ENCODE measurements at regions not wholly inside any gene's neighbourhood (a gene's known extent, or its start where the extent isn't known, plus 50 kb on each side); places are given as distances from the start of the nearest gene placed in this dataset.
"Not testable (repeated sequence)": the region's sequence is repeated elsewhere in the genome, so short reads cannot be mapped to it uniquely, and the experiment has no call there.

DNA sequence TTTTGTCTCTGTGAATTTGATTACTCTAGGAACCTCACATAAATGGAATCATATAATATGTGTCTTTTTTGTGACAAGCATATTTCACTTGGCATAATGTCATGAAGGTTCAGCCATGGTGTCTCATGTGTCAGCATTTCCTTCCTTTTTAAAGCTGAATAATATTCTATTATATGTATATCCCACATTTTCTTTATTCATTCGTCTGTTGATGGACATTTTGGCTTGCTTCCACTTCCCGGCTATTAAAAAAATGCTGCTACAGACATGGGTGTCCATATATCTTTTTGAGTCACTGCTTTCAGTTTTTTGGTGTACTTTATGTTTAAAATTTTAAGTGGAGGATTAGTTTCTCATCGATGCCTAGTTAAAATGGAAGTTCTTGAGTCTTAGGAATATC lies 59.8 kb upstream of the C5orf63 start:
- Histone ChIP-seq H3K4me1 (ENCODE audit: control insufficient read depth, insufficient read depth, low read length) (no peaks in the 10 kb centered on the region), H3K27me3 (ENCODE audit: control insufficient read depth in 1 of 2, insufficient read depth in 2 of 2, low read length in 2 of 2) (peaks cover 0 to 4% of the 10 kb centered on the region in 2 donors), H3K9ac (ENCODE audit: low read length in 2 of 2) (no peak overlapping the region), H3K27ac (ENCODE audit: low read length) (no peak overlapping the region), H3K9me3 (ENCODE audit: control insufficient read depth in 2 of 2, low read length in 2 of 2) (no peaks in the 10 kb centered on the region), H3K36me3 (ENCODE audit: control insufficient read depth in 2 of 2, insufficient read depth in 2 of 2, low read length in 2 of 2) (no peaks in the 10 kb centered on the region), H3K4me3 (ENCODE audit: low read length in 2 of 2) (no peak overlapping the region)

DNA sequence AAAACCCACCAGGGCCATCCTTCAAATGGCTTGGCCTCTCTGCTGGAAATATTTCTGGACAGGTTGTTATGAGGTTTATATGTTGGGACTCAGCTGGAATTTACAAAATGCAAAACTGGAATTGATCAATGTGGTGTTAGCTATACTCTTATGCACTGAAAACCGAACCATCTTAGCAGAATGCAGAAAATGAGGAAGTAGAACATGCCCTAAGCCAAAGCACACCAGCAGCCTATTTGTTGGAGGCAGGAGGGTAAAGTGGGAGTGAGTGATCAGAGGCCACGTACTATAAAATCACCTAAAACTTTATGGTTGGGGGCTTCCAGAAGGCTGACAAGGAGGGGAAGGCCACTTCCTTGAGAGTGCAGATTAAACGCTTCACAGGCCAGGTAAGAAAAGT lies 63.6 kb upstream of the C5orf63 start:
- Histone ChIP-seq H3K9me3 (ENCODE audit: control insufficient read depth in 2 of 2, low read length in 2 of 2) (peaks cover 0 to 3% of the 10 kb centered on the region in 2 donors), H3K9ac (ENCODE audit: low read length in 2 of 2) (no peak overlapping the region)

DNA sequence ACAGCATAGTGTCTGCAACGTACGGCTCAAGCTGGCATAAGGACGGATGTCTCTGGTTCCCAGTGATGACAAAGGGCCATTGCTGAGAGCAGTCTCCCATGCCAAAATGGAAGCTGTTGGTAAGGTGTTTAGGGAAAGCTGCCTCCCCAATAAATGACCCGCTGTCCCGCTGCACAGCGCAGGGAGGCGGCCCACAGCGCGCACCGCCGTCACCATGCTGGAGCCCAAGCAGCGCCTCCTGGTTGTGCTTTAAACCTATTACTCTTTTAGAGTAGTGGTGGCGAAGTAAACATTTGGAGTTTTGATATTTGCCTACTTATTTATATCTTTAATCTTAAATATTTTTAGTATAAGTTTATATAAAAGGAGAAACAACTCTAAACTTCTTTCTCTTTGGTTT lies 70.4 kb upstream of the C5orf63 start:
- no peaks in the 10 kb centered on the region for H3K36me3 ChIP-seq (ENCODE audit: control insufficient read depth in 2 of 2, insufficient read depth in 2 of 2, low read length in 2 of 2)
- H3K9ac ChIP-seq (ENCODE audit: low read length in 2 of 2), result no peak overlapping the region
- peaks cover 3 to 8% of the 10 kb centered on the region in 2 donors for H3K9me3 ChIP-seq (ENCODE audit: control insufficient read depth in 2 of 2, low read length in 2 of 2)
- no peak overlapping the region for H3K27ac ChIP-seq (ENCODE audit: low read length)
- H3K27me3 ChIP-seq (ENCODE audit: control insufficient read depth in 1 of 2, insufficient read depth in 2 of 2, low read length in 2 of 2), result no peaks in the 10 kb centered on the region
- no peak overlapping the region for H3K4me3 ChIP-seq (ENCODE audit: low read length in 2 of 2)
- H3K4me1 ChIP-seq (ENCODE audit: control insufficient read depth, insufficient read depth, low read length), result no peaks in the 10 kb centered on the region

More for the DNA sequence above, 63.6 kb upstream of the C5orf63 start:
- Histone ChIP-seq H3K4me3 (ENCODE audit: low read length in 2 of 2) (no peak overlapping the region), H3K27me3 (ENCODE audit: control insufficient read depth in 1 of 2, insufficient read depth in 2 of 2, low read length in 2 of 2) (peaks cover 0 to 4% of the 10 kb centered on the region in 2 donors), H3K27ac (ENCODE audit: low read length) (no peak overlapping the region), H3K4me1 (ENCODE audit: control insufficient read depth, insufficient read depth, low read length) (no peaks in the 10 kb centered on the region), H3K36me3 (ENCODE audit: control insufficient read depth in 2 of 2, insufficient read depth in 2 of 2, low read length in 2 of 2) (no peaks in the 10 kb centered on the region)

DNA sequence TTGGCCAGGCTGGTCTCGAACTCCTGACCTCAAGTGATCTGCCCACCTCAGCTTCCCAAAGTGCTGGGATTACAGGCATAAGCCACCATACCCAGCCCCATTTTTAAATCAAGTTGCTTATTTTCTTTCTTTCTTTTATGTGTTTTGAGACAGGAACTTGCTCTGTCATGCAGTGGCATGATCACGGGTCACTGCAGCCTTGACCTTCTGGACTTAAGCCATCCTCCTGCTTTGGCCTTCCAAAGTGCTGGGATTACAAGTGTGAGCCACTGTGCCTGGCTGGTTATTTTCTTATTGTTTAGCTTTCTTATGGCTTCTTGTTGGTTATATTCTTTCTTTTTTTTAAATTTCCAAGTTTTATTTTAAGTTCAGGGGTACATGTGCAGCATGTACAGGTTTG lies 79.7 kb upstream of the C5orf63 start:
- H3K9ac ChIP-seq (ENCODE audit: low read length in 2 of 2), result no peak overlapping the region
- no peaks in the 10 kb centered on the region for H3K36me3 ChIP-seq (ENCODE audit: control insufficient read depth in 2 of 2, insufficient read depth in 2 of 2, low read length in 2 of 2)
- H3K4me3 ChIP-seq (ENCODE audit: low read length in 2 of 2), result no peak overlapping the region
- no peaks in the 10 kb centered on the region for H3K27me3 ChIP-seq (ENCODE audit: control insufficient read depth in 1 of 2, insufficient read depth in 2 of 2, low read length in 2 of 2)
- no peaks in the 10 kb centered on the region for H3K9me3 ChIP-seq (ENCODE audit: control insufficient read depth in 2 of 2, low read length in 2 of 2)
- H3K27ac ChIP-seq (ENCODE audit: low read length), result no peak overlapping the region
- no peaks in the 10 kb centered on the region for H3K4me1 ChIP-seq (ENCODE audit: control insufficient read depth, insufficient read depth, low read length)

DNA sequence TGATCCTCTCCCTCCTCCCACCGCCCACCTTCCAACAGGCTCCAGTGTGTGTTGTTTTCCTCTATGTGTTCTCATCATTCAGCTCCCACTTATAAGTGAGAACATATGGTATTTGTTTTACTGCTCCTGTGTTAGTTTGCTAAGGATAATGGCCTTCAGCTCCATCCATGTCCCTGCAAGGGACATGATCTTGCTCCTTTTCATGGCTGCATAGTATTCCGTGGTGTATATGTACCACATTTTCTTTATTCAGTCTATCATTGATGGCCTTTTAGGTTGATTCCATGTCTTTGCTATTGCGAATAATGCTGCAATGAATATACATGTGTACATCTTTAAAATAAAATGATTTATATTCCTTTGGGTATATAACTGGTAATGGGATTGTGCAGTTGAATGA lies 80.2 kb upstream of the C5orf63 start:
- no peaks in the 10 kb centered on the region for H3K9me3 ChIP-seq (ENCODE audit: control insufficient read depth in 2 of 2, low read length in 2 of 2)

DNA sequence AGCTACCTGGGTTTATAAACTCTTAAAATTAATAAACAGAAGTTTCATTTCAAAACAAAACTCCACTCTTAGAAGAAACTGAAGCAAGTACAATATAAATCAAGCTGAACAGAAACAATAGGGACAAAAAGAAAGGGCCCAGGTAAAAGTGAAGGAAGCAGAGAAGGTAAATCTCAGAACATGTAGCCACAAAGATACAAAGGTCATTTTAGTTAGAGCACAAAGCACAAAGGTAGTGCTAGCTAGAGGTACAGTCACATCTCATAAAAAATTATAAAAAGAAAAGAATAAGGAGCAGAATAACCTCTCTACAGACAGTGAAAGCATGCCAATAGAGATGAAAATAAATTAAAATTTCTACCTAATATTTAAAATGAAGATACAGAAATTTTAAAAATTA lies 90.4 kb upstream of the C5orf63 start:
- Histone ChIP-seq H3K27ac (ENCODE audit: low read length) (no peak overlapping the region), H3K4me3 (ENCODE audit: low read length in 2 of 2) (no peak overlapping the region), H3K27me3 (ENCODE audit: control insufficient read depth in 1 of 2, insufficient read depth in 2 of 2, low read length in 2 of 2) (no peaks in the 10 kb centered on the region), H3K4me1 (ENCODE audit: control insufficient read depth, insufficient read depth, low read length) (no peaks in the 10 kb centered on the region), H3K9ac (ENCODE audit: low read length in 2 of 2) (no peak overlapping the region), H3K36me3 (ENCODE audit: control insufficient read depth in 2 of 2, insufficient read depth in 2 of 2, low read length in 2 of 2) (no peaks in the 10 kb centered on the region), H3K9me3 (ENCODE audit: control insufficient read depth in 2 of 2, low read length in 2 of 2) (peaks cover 0 to 3% of the 10 kb centered on the region in 2 donors)

More for the DNA sequence above, 80.2 kb upstream of the C5orf63 start:
- no peak overlapping the region for H3K27ac ChIP-seq (ENCODE audit: low read length)
- H3K36me3 ChIP-seq (ENCODE audit: control insufficient read depth in 2 of 2, insufficient read depth in 2 of 2, low read length in 2 of 2), result no peaks in the 10 kb centered on the region
- no peaks in the 10 kb centered on the region for H3K27me3 ChIP-seq (ENCODE audit: control insufficient read depth in 1 of 2, insufficient read depth in 2 of 2, low read length in 2 of 2)
- H3K9ac ChIP-seq (ENCODE audit: low read length in 2 of 2), result no peak overlapping the region
- no peaks in the 10 kb centered on the region for H3K4me1 ChIP-seq (ENCODE audit: control insufficient read depth, insufficient read depth, low read length)
- H3K4me3 ChIP-seq (ENCODE audit: low read length in 2 of 2), result no peak overlapping the region

DNA sequence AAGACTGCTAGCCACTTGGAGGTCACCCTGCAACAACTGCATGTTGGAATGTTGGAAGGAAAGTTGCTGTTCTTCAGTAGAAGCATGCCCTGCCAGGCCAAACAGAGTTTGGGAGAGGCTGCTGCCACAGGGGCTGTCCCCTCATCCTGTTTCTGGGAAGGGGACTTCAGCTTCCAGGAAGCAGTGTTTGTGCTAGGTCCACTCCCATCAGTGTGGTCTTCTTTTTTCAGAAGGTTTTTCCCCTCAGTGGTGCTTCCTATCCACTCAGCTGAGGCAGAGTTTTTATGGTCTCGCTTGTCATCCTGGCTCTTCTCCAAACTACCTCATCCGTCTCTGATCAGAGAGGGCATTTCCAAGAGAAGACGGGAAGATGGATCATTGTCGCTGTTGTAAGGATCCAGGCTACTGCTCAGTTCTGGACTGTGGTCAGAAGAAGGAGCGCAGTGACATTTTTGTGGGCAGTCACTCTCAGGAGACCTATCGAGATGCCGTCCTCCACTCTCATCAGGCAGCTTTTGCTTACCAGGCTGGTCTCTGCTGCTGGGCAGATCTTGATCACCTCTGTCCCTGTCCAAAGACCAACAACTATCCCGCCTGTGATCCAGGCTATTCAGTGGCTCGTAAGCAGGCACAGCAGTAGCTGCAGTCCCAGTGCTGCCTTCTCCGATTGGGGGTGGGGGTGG lies 97.8 kb upstream of the C5orf63 start:
- H3K27me3 ChIP-seq (ENCODE audit: control insufficient read depth in 1 of 2, insufficient read depth in 2 of 2, low read length in 2 of 2), result no peaks in the 10 kb centered on the region
- no peaks in the 10 kb centered on the region for H3K9me3 ChIP-seq (ENCODE audit: control insufficient read depth in 2 of 2, low read length in 2 of 2)
- H3K9ac ChIP-seq (ENCODE audit: low read length in 2 of 2), result no peak overlapping the region
- H3K4me3 ChIP-seq (ENCODE audit: low read length in 2 of 2), result no peak overlapping the region
- H3K27ac ChIP-seq (ENCODE audit: low read length), result no peak overlapping the region
- no peaks in the 10 kb centered on the region for H3K4me1 ChIP-seq (ENCODE audit: control insufficient read depth, insufficient read depth, low read length)
- H3K36me3 ChIP-seq (ENCODE audit: control insufficient read depth in 2 of 2, insufficient read depth in 2 of 2, low read length in 2 of 2), result no peaks in the 10 kb centered on the region

DNA sequence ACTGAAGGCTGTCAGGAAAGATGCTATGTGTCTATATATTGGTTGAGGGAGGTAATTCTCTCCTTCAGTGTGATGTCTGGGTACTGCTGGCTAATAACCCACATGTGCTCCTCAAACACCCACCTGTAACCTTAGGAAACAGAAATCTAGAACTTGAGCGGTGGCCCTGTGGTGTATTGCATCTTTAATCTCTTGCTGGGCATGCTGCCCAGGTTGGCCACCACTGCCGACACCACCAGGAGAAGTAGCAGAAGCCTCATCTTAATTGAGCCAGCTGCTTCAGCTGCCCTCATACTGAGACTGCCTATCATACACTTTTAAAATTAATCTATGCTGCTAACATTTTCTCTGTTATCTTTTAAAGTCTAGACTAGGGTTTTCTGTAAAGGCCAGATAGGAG lies 103.5 kb upstream of the C5orf63 start:
- Histone ChIP-seq H3K27me3 (ENCODE audit: control insufficient read depth in 1 of 2, insufficient read depth in 2 of 2, low read length in 2 of 2) (no peaks in the 10 kb centered on the region), H3K9ac (ENCODE audit: low read length in 2 of 2) (no peak overlapping the region), H3K4me1 (ENCODE audit: control insufficient read depth, insufficient read depth, low read length) (no peaks in the 10 kb centered on the region), H3K36me3 (ENCODE audit: control insufficient read depth in 2 of 2, insufficient read depth in 2 of 2, low read length in 2 of 2) (no peaks in the 10 kb centered on the region), H3K27ac (ENCODE audit: low read length) (no peak overlapping the region), H3K4me3 (ENCODE audit: low read length in 2 of 2) (no peak overlapping the region), H3K9me3 (ENCODE audit: control insufficient read depth in 2 of 2, low read length in 2 of 2) (no peaks in the 10 kb centered on the region)

DNA sequence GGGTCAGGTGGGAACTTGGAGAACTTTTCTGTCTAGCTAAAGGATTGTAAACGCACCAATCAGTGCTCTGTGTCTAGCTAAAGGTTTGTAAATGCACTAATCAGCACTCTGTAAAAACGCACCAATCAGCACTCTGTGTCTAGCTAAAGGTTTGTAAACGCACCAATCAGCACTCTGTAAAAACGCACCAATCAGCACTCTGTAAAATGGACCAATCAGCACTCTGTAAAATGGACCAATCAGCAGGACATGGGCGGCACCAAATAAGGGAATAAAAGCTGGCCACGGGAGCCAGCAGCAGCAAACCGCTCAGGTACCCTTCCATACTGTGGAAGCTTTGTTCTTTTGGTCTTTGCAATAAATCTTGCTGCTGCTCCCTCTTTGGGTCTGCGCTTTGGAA lies 108.0 kb upstream of the MEGF10 start:
- H3K4me3 ChIP-seq (ENCODE audit: low read length in 2 of 2); H3K9ac ChIP-seq (ENCODE audit: low read length in 2 of 2); H3K9me3 ChIP-seq (ENCODE audit: control insufficient read depth in 2 of 2, low read length in 2 of 2); H3K4me1 ChIP-seq (ENCODE audit: control insufficient read depth, insufficient read depth, low read length); H3K27me3 ChIP-seq (ENCODE audit: control insufficient read depth in 1 of 2, insufficient read depth in 2 of 2, low read length in 2 of 2); H3K36me3 ChIP-seq (ENCODE audit: control insufficient read depth in 2 of 2, insufficient read depth in 2 of 2, low read length in 2 of 2); H3K27ac ChIP-seq (ENCODE audit: low read length): not testable (repeated sequence)

DNA sequence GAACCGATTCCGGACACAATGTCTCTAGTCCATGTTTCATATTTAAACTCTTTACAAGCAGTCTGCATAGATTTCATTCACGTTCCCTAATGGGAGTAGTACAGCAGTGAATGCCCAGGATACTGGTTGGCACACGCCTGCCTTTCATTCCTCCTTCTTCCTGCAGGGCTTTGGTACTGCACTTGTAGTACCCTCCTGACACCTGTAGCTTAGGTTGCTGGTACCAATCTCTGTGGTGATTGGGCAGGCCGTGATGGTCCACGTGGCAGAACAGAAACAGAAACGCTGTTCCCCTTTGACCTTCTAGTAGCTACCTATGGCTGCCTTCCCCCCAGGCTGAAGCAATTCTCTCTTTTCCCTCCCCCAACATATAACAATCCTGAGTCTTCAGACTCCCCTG lies 107.3 kb upstream of the MEGF10 start:
- H3K27ac ChIP-seq (ENCODE audit: low read length), result no peak overlapping the region
- no peaks in the 10 kb centered on the region for H3K27me3 ChIP-seq (ENCODE audit: control insufficient read depth in 1 of 2, insufficient read depth in 2 of 2, low read length in 2 of 2)
- H3K36me3 ChIP-seq (ENCODE audit: control insufficient read depth in 2 of 2, insufficient read depth in 2 of 2, low read length in 2 of 2), result no peaks in the 10 kb centered on the region
- H3K9me3 ChIP-seq (ENCODE audit: control insufficient read depth in 2 of 2, low read length in 2 of 2), result no peaks in the 10 kb centered on the region
- no peaks in the 10 kb centered on the region for H3K4me1 ChIP-seq (ENCODE audit: control insufficient read depth, insufficient read depth, low read length)
- H3K9ac ChIP-seq (ENCODE audit: low read length in 2 of 2), result no peak overlapping the region
- H3K4me3 ChIP-seq (ENCODE audit: low read length in 2 of 2), result no peak overlapping the region

DNA sequence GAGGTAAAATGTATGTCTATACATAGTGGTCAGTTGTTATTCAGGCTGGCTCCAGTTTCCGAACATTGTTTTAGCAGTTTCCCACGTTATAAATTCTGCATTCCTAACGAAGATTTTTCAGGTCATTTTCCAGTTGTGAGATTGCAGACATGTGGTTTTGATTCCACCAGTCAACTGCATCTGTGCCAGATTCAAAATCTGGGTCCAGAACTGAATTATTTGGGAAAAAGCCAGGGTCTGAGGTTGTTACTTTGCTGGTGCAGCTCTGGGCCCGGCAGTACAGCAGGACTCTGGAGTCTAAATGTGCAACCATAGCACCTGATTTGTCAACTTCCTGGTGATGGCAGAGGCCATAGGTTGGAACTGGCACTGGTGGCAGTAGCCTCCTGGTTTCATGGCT lies 105.7 kb upstream of the MEGF10 start:
- H3K9me3 ChIP-seq (ENCODE audit: control insufficient read depth in 2 of 2, low read length in 2 of 2), result no peaks in the 10 kb centered on the region
- H3K27me3 ChIP-seq (ENCODE audit: control insufficient read depth in 1 of 2, insufficient read depth in 2 of 2, low read length in 2 of 2), result no peaks in the 10 kb centered on the region
- H3K4me3 ChIP-seq (ENCODE audit: low read length in 2 of 2), result no peak overlapping the region
- no peak overlapping the region for H3K27ac ChIP-seq (ENCODE audit: low read length)
- no peaks in the 10 kb centered on the region for H3K4me1 ChIP-seq (ENCODE audit: control insufficient read depth, insufficient read depth, low read length)
- no peak overlapping the region for H3K9ac ChIP-seq (ENCODE audit: low read length in 2 of 2)
- no peaks in the 10 kb centered on the region for H3K36me3 ChIP-seq (ENCODE audit: control insufficient read depth in 2 of 2, insufficient read depth in 2 of 2, low read length in 2 of 2)
